ENCODE measurements at regions not wholly inside any gene's neighbourhood (a gene's known extent, or its start where the extent isn't known, plus 50 kb on each side); places are given as distances from the start of the nearest gene placed in this dataset.

- TF ChIP-seq CTCF (conservative IDR thresholded peaks at IDR 0.05; ENCODE audit: low read depth in 2 of 2) = no peak
- no peak for TF ChIP-seq POLR2AphosphoS5 (IDR thresholded peaks at IDR 0.05; ENCODE audit: low read depth)
- no peak for TF ChIP-seq REST (IDR thresholded peaks at IDR 0.05; ENCODE audit: unreplicated experiment)
- TF ChIP-seq JUNB (IDR thresholded peaks at IDR 0.05; ENCODE audit: unreplicated experiment) = no peak
- TF ChIP-seq EZH2phosphoT487 (IDR thresholded peaks at IDR 0.05; ENCODE audit: unreplicated experiment) = no peak
- no peak for TF ChIP-seq EZH2 (IDR thresholded peaks at IDR 0.05; ENCODE audit: low read depth, unreplicated experiment)
- TF ChIP-seq CREB1 (CRISPR knock-in tag; IDR thresholded peaks at IDR 0.05; ENCODE audit: low read depth) = no peak
- TF ChIP-seq ZNF462 (CRISPR knock-in tag; IDR thresholded peaks at IDR 0.05) = no peak
- TF ChIP-seq ZNF331 (CRISPR knock-in tag; IDR thresholded peaks at IDR 0.05; ENCODE audit: low read depth) = no peak
- TF ChIP-seq NANOG (IDR thresholded peaks at IDR 0.05; ENCODE audit: borderline replicate concordance) = no peak
- TF ChIP-seq, protein P1, sequence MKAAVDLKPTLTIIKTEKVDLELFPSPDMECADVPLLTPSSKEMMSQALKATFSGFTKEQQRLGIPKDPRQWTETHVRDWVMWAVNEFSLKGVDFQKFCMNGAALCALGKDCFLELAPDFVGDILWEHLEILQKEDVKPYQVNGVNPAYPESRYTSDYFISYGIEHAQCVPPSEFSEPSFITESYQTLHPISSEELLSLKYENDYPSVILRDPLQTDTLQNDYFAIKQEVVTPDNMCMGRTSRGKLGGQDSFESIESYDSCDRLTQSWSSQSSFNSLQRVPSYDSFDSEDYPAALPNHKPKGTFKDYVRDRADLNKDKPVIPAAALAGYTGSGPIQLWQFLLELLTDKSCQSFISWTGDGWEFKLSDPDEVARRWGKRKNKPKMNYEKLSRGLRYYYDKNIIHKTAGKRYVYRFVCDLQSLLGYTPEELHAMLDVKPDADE (IDR thresholded peaks at IDR 0.05) = no peak
- no peak for TF ChIP-seq STAT1 (IDR thresholded peaks at IDR 0.05; ENCODE audit: unreplicated experiment)
These were observed 375.5 kb upstream of the CFAP20DC start for GRCh38 chr3:59425371-59425770.
